Endothelial cell of umbilical vein (primary cell): ENCODE measurements at regions not wholly inside any gene's neighbourhood (a gene's known extent, or its start where the extent isn't known, plus 50 kb on each side); places are given as distances from the start of the nearest gene placed in this dataset.

Source experiments
- CTCF ChIP-seq, 2 donors: IDR thresholded peaks; 1 replicate in 1 of 2; 2 replicates in 1 of 2; pipeline ENCODE4 v1.5.1; 2011; ENCODE audit warnings: low read length in 2 of 2, mild to moderate bottlenecking in 2 of 2, moderate library complexity in 2 of 2, control low read depth in 1 of 2, inconsistent platforms in 1 of 2, low read depth in 1 of 2; ENCODE audit not compliant: insufficient read depth in 1 of 2; ENCODE audit errors: extremely low read depth in 1 of 2
- EZH2 ChIP-seq: IDR thresholded peaks from 2 replicates; pipeline ENCODE4 v1.6.1; 2012; ENCODE audit warnings: borderline replicate concordance, low read depth, mild to moderate bottlenecking, moderate library complexity, low read length, inconsistent platforms; ENCODE audit not compliant: severe bottlenecking
- FOS ChIP-seq: IDR thresholded peaks from 2 replicates; pipeline ENCODE4 v1.6.1; 2011; ENCODE audit warnings: mild to moderate bottlenecking, low read length, moderate library complexity, borderline replicate concordance; ENCODE audit not compliant: insufficient read depth
- GATA2 ChIP-seq: IDR thresholded peaks from 2 replicates; pipeline ENCODE4 v1.7.0; 2011; ENCODE audit warnings: low read depth, mild to moderate bottlenecking, moderate library complexity, mixed read lengths, low read length; ENCODE audit not compliant: insufficient read length, insufficient read depth
- MYC ChIP-seq: IDR thresholded peaks from one replicate; pipeline ENCODE4 v1.6.1; 2011; ENCODE audit warnings: mild to moderate bottlenecking, low read depth, low read length
- POLR2A ChIP-seq: IDR thresholded peaks from 2 replicates; pipeline ENCODE4 v1.6.1; 2012; ENCODE audit warnings: low read depth, mild to moderate bottlenecking, control low read depth, low read length

GRCh38 chr3:106946866-106947265 lies 430.4 kb upstream of the CCDC54 start:
- TF ChIP-seq CTCF (IDR thresholded peaks at IDR 0.05; ENCODE audit: extremely low read depth in 1 of 2, insufficient read depth in 1 of 2, low read depth in 1 of 2, low read length in 2 of 2) = no peak
- no peak for TF ChIP-seq MYC
- TF ChIP-seq EZH2 = no peak
- no peak for TF ChIP-seq POLR2A
- no peak for TF ChIP-seq GATA2
- TF ChIP-seq FOS = no peak
